ENCODE measurements at regions not wholly inside any gene's neighbourhood (a gene's known extent, or its start where the extent isn't known, plus 50 kb on each side); places are given as distances from the start of the nearest gene placed in this dataset.

DNA sequence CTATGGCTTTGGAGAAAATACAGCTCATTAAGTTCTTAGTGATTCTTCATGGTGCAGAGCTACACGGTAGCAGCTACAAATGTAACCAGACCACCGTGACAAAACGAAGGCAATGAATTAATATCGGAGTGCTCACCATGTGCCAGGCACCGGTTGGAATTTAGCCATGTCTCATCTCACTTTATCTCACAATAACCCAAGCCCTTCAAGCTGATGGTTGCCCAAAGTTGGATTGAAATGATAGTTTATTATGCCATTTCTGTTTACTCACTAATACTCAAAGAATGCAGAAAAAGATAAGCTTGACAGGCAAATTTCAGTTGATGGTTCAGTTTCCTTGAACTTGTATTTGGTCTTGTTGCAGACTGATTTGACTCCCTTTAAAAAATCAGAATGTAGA lies 312.6 kb downstream of the SKIDA1 start:
- TF ChIP-seq ZNF274 (IDR thresholded peaks at IDR 0.05; ENCODE audit: low read depth, low read length) (no peak), YY1 (IDR thresholded peaks at IDR 0.05; ENCODE audit: insufficient read depth, insufficient read length) (no peak), SUZ12 (IDR thresholded peaks at IDR 0.05; ENCODE audit: extremely low read depth, insufficient read depth, insufficient read length) (no peak)

Data from NT2/D1 (cell line).